ENCODE measurements at regions not wholly inside any gene's neighbourhood (a gene's known extent, or its start where the extent isn't known, plus 50 kb on each side); places are given as distances from the start of the nearest gene placed in this dataset.

DNA sequence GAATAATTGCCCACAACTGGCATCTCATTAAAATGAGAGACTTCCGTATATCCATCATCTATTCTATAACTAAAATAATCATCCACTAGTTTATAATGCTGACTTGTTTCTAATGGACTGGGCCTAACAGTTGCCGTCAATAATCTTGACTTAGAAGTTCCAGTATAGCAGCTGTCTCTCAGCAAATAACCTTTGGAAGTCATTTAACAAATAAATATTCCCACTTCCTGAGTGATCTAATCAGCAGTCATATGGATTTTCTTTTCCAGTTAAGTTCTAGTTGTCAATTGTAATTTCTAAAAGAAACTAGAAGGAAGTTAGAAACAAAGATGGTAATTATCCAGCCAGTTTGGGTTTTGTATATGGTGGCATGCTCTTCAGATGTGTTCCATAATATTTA lies 177.8 kb downstream of the GXYLT1 start:
- intact Hi-C loops (cut with DNase I; ENCODE audit: low total_unique reads): no loop called here
- no peak for DNase-seq
- Histone ChIP-seq H3K4me3 (no peak overlapping the region), H3K27me3 (replicated peaks in 1 of 7) (no peaks in the 10 kb centered on the region), H3K36me3 (no peaks in the 10 kb centered on the region), H3K27ac (no peak overlapping the region), H3K9me3 (no peaks in the 10 kb centered on the region), H3K4me1 (no peaks in the 10 kb centered on the region)
- TF ChIP-seq POLR2AphosphoS5 (IDR thresholded peaks at IDR 0.05): no peak
- TF ChIP-seq, protein P1, sequence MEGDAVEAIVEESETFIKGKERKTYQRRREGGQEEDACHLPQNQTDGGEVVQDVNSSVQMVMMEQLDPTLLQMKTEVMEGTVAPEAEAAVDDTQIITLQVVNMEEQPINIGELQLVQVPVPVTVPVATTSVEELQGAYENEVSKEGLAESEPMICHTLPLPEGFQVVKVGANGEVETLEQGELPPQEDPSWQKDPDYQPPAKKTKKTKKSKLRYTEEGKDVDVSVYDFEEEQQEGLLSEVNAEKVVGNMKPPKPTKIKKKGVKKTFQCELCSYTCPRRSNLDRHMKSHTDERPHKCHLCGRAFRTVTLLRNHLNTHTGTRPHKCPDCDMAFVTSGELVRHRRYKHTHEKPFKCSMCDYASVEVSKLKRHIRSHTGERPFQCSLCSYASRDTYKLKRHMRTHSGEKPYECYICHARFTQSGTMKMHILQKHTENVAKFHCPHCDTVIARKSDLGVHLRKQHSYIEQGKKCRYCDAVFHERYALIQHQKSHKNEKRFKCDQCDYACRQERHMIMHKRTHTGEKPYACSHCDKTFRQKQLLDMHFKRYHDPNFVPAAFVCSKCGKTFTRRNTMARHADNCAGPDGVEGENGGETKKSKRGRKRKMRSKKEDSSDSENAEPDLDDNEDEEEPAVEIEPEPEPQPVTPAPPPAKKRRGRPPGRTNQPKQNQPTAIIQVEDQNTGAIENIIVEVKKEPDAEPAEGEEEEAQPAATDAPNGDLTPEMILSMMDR (IDR thresholded peaks at IDR 0.05 in 8 of 11, conservative IDR thresholded peaks at IDR 0.05 in 3 of 11): no peak
- no peak for TF ChIP-seq POLR2A (IDR thresholded peaks at IDR 0.05)
- 89 to 97% (median 93%) methylated on average over 2 of the region's 2 CpGs for WGBS, 5 donors

DNA sequence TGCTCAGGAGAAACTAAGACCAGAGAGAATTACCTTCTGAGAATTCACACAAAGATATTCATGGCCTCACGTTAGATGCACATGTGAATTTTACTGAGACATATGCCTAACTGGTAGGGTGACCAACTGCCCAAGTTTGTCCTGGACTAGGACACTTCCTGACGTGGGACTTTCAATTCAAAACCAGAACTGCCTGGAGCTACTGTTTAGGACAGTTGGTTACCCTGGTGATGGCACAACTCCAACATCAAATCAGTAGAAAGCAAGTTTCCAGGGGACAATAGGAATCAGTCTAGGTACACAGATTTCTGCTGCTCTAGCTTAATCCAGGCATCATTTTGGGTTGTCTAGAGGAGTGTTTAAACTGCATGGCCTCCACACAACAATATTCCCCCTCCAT lies 178.7 kb downstream of the GXYLT1 start:
- no peak overlapping the region for H3K4me3 ChIP-seq
- no peaks in the 10 kb centered on the region for H3K27me3 ChIP-seq (replicated peaks in 1 of 7)
- no peak overlapping the region for H3K27ac ChIP-seq
- intact Hi-C loops (cut with DNase I; ENCODE audit: low total_unique reads): no loop called here
- DNase-seq: no peak
- 72 to 97% (median 85%) methylated on average over 2 of the region's 2 CpGs for WGBS, 5 donors
- H3K4me1 ChIP-seq: no peaks in the 10 kb centered on the region
- no peaks in the 10 kb centered on the region for H3K36me3 ChIP-seq
- TF ChIP-seq POLR2A (IDR thresholded peaks at IDR 0.05) (no peak), POLR2AphosphoS5 (IDR thresholded peaks at IDR 0.05) (no peak)
- TF ChIP-seq, protein P1 (IDR thresholded peaks at IDR 0.05 in 8 of 11, conservative IDR thresholded peaks at IDR 0.05 in 3 of 11): no peak
- no peaks in the 10 kb centered on the region for H3K9me3 ChIP-seq

DNA sequence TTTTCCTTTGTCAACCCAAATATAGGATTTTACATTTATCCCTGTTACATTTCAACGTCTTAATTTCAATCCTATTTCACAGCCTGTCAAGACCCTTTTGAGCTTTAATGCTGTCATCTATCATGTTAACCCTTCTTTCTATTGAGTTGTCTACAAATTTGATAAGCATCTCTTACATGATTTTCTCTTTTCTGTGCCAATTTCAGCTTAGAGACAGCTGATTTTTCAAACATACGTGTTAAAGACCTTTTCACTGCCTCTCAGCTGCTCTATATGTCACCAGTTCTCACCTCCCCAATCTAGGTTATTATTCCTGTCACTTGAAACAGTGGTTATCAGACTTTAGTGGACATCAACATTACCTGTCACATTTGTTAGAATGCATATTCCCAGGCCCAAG lies 181.3 kb downstream of the GXYLT1 start:
- Histone ChIP-seq H3K4me3 (no peak overlapping the region), H3K36me3 (no peaks in the 10 kb centered on the region), H3K27ac (no peak overlapping the region), H3K4me1 (no peaks in the 10 kb centered on the region), H3K27me3 (replicated peaks in 1 of 7) (no peaks in the 10 kb centered on the region), H3K9me3 (no peaks in the 10 kb centered on the region)
- intact Hi-C loops (cut with DNase I; ENCODE audit: low total_unique reads): no loop called here
- WGBS, 5 donors: 77 to 91% (median 88%) methylated on average over 2 of the region's 2 CpGs
- no peak for DNase-seq
- TF ChIP-seq, protein P1 (IDR thresholded peaks at IDR 0.05 in 8 of 11, conservative IDR thresholded peaks at IDR 0.05 in 3 of 11): no peak
- TF ChIP-seq POLR2A (IDR thresholded peaks at IDR 0.05): no peak
- TF ChIP-seq POLR2AphosphoS5 (IDR thresholded peaks at IDR 0.05): no peak

DNA sequence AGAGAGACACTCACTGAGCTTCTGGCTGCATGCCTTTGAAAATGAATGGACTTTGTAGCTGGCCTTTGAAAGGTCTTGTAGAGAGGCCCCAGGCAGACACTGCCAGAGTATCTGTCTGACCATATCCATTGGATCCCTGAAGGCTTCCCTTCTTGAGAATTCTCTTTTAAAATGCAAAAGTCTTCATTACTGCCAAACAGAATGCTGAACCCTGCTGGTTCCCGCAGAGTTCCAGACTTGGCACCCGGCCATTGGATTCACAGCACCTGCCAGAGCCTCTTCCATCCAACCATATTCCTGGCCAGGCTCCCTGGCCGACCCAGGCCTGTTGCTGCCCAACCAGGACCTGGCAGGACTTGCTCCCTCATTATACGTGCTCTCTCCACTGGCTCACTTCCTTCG lies 182.5 kb downstream of the GXYLT1 start:
- TF ChIP-seq POLR2A (IDR thresholded peaks at IDR 0.05): no peak

DNA sequence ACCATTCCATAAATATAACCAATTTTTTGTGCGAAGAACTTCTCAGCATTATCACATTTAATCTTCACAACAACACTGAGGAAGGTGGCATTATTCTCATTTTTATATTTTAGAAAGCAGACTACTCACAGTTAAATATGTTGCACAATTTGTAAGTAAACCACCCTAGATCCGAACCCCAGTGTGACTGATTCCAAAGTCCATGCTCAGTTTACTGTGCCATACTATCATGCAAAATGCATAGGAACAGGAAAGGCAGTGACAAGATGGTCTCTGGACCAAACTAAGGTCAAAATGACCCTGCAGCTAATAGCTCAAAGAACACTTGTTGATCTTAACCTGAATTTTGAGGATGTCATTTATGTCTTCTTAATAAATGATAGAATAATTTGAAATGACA lies 185.4 kb downstream of the GXYLT1 start:
- Histone ChIP-seq H3K9me3 (peaks cover 0 to 3% (median 0%) of the 10 kb centered on the region in 8 donors), H3K36me3 (no peaks in the 10 kb centered on the region), H3K27ac (no peak overlapping the region), H3K4me1 (no peaks in the 10 kb centered on the region), H3K4me3 (no peak overlapping the region), H3K27me3 (replicated peaks in 1 of 7) (no peaks in the 10 kb centered on the region)
- 78 to 97% (median 90%) methylated on average over 2 of the region's 2 CpGs for WGBS, 5 donors
- intact Hi-C loops (cut with DNase I; ENCODE audit: low total_unique reads): no loop called here
- no peak for DNase-seq
- TF ChIP-seq, protein P1 (IDR thresholded peaks at IDR 0.05 in 8 of 11, conservative IDR thresholded peaks at IDR 0.05 in 3 of 11): no peak
- TF ChIP-seq POLR2A (IDR thresholded peaks at IDR 0.05) (no peak), POLR2AphosphoS5 (IDR thresholded peaks at IDR 0.05) (no peak)

More for the DNA sequence above, 182.5 kb downstream of the GXYLT1 start:
- WGBS, 5 donors: 77 to 90% (median 85%) methylated on average over 5 of the region's 5 CpGs
- Histone ChIP-seq H3K36me3 (no peaks in the 10 kb centered on the region), H3K27ac (no peak overlapping the region), H3K9me3 (no peaks in the 10 kb centered on the region), H3K4me1 (no peaks in the 10 kb centered on the region), H3K4me3 (no peak overlapping the region), H3K27me3 (replicated peaks in 1 of 7) (no peaks in the 10 kb centered on the region)
- peak; percentile 64 for DNase-seq
- intact Hi-C loops (cut with DNase I; ENCODE audit: low total_unique reads): no loop called here
